GM19035 (cell line): ENCODE measurements at regions not wholly inside any gene's neighbourhood (a gene's known extent, or its start where the extent isn't known, plus 50 kb on each side); places are given as distances from the start of the nearest gene placed in this dataset.

Experiments
- ATAC-seq: cut with Tn5 transposase; IDR thresholded peaks from one replicate; pipeline ENCODE4 v1.9.1; 2021; ENCODE audit not compliant: unreplicated experiment

DNA sequence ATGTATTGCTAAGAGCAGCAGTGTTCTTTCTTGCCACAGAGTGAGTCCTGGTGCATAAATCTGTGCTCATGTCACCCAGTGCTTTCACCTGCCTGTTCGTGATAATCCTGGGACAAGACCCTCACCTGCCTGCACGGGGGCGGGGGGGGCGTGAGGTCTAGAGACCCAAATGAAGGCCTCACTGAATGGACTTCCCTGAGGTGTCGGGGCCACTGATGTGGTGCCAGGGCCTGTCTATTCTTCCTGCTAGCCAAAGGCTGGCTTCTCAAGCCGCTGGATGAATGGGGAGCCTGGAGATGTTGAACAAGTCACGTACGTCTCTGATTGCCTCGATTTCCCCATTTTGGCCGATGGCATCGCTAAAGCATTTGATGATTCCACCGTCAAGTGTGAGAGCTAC, 118.8 kb upstream of the IRF2BP2 start:
- no peak for ATAC-seq

DNA sequence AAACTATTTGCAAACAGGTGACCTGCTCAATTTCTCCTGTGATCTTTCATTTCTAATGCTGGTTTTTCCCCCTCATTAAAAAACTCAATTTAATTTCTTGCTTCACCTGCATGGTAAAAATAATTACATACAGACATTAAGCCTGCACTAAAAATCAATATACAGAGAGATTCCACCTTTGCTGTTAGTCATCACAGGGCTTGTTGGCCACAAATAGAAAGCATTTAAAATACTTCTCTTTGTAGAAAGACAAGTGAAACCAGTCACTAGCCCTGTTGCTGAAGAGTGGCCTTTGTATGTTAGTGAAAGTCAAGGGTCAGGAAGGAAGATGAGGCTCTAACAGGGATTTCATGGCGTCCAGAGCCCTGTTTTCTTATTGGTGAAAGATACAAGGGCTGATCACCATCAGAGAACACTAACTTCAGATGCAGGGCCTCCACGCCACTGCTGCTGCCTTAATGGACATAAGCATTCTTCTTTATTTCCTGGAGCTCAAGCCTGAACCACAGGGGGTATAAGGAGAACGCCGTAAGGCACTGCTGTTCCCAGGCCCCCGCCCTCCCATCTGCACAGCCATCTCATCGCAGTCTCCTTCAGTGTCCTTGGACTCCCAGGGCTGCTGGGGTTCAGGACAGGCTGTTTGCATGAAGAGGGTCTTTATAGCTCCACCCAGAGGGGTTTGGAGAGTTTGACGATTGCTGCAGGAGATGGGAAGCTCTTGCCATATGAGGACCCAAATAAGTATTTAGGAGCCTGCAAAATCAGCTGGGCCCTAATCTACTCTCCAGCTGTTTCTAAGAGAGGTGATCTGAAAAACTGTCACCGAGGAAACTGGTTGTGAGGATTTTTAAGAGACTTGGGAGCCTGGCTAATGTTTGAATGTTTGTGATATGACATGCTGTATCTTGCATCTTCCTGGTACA, 117.3 kb upstream of the IRF2BP2 start:
- no peak for ATAC-seq

DNA sequence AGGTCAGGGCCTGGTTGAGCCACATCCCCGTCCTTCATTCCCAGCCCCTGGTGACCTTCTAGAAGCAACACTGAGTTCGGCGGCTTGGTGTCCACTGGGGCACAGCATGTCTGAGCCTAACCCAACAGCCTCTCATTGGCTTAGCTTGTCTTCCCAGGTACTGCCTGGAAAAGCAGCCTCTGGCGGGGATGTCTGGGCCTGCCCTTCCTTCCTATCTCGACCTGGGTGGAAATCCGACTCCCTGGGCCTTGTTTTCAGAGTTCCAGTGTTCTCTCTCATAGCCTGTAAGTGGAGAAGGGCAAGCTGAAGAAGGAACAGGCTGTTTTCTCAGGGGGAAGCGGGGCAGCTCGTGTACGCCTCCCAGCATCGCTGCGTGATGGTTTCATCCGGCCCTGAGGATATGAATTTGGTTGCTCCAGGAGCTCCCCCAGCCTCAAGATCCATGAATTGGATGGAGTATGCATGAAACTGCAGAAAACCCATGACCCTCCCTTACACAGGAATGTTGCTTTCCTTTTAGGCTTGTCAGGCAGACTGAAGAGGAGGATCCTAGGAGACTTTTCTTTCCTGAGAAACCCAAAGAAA, 116.5 kb upstream of the IRF2BP2 start:
- ATAC-seq: no peak

DNA sequence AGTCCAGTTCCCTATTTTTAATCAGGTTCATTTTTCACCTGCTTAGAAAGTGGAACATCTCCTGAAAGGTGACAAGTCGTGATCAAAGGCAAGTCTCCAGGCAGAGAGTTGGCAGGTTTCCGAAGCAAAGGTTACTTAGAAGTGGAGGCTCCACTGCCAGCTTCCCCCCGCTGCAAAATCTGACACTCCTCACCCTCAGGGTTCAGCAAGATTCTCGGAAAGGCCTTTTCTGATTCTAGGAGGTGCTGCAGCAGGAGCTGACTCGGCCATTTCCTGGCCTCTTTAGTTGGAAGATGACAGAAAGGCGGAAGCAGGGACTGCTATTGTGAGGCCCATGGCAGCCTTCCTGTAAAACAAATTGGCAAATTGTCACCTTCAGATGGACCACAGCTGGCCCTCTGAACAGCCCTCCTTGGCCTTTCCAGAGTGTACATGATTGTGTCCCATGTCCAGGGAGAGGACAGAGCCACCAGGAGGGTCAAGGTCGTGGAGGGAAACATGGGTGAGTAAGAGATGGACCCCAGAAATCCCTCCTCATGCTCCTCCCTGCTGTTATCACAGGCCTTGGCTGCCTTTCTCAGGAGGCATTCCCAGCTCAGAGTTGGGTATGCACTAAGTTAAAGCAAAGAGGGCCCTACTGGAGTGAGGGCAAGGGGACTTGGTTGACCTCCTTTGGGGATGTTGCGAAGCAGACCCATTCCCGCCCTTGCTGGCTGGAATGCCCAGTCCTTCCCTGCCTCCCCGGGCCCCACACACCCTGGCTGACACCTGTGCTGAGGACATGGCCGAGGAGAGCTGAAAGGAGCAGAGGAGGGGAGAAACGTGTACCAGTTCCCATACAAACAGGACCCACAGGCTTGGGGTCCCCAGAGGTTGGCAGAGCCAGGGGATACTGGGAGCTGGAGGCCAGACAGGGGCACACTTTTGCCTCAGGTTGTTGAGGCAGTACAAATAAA, 115.5 kb upstream of the IRF2BP2 start:
- no peak for ATAC-seq

DNA sequence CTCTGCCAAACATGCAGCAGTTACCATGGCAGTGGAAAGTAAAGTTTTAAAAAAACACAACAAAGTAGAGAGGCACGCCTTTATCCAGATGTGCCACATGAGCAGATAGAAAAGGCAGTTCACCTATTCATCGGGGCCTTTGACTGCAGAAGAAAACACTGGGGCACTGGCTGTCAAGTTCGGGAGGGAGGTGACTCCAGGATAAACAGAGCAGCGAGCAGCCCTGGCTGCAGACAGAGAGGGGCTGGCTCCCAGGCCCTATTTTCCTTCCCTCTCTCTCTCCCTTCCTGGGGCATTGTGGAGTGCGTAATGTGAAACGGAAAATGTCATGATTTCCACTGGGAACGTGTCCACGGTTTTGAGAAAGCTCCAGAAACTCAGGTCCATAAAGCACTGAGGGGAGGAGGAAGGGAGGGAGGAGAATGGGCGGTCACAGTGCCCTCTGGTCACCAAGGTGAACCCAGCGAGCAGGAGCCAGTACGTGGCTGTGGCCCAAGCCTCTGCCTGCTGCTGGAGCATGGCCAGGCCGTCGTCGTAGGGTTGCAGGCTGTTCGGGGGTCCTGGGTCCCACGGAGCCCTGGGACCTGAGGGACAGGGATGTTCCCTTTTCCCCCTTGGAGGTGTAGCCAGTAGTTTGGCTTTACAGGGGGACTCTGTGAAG, 114.7 kb upstream of the IRF2BP2 start:
- ATAC-seq: peak; percentile 8

DNA sequence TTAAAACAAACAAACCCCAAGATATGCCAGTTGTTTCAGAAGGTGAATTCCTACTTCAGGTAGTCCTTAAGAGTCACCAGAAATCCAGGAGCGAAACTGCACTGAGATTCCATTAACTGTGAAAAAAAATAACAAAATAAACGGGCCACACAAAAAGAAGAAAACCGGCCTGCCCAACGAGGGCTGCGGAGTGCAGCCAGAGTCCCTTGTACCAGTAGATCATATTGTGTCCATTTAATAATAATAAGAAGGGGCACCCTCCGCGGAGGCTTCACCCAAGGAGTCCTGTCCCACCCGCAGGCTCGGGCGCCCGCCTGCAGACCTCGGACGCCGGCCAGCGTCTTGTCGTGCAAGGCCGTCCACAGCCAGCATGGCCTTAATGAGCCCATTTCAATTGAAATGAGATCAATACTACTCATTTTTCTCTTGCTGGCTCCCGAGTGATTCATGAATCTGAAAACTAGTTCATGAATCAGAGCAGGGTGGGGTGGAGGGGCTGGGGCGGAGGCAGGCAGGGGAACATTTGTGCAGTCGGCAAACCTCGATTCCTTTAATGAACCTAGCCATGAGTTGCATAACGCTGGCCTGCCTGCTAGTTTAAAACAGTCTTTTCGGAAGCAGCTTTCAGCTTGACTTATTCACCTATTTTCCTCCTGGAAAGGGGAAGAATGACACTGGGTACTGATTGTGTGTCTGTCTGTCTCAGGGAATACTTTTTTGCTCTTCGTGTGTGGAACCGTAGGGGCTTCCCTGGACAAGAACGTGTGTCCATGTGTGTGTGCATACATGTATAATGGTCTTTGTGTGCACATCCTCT, 113.1 kb upstream of the IRF2BP2 start:
- no peak for ATAC-seq

DNA sequence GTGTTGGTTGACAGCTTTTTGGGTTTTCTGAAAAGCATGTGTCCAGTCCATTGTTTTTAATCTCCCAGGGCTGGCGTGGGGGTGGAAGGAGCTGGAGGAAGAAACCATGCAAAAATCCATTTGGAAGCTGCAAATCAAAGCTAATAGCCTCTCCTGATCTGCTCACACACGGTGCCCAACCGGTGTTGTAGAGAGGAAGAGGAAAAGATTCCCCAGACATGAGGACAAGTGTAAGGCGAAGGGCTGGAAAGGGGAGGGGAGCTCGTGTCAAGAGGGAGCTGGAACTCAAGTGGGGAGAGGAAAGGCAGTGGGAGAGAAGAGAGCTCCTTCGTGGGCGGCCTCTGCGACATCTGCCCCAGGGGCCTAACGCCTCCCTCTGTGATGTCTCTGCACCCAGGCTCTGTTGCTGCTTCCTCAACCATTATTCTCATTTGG, 112.3 kb upstream of the IRF2BP2 start:
- ATAC-seq: no peak

DNA sequence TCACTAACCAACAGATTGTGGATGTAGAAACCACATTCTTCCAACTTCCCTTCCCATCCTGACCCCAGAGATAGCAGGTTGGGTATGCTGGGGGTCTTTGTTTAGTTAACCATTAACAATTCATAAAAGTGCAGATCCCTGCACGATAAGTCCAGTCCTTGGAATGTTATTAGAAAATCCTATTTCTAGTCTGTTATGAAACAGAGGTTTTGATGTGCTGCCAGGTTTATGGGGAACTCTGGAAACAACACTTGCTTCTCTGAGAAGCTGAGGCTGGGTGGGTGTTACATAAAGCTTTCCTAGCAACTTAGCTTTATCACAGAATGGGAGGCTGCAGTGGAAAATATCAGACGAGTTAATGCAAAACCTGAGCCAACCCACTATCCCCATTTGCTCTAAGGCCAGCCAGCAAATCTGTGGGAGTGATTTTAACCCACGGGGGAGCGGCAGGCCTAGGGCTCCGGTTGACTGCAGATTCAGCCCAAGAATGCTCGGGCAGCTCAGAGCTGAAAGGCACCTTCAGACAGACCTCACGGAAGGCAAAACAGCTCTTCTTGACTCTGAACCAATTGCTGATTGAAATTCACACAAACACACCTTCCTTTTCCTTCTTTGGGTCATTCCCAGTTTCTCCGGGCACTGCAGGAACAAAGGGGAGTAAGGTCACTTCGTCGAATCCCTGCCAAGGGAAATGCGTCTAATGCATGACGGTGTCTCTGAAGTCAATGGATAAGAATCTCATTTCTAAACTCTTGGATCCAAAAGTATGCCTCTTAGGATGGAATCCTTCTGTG, 111.7 kb upstream of the IRF2BP2 start:
- ATAC-seq: no peak

DNA sequence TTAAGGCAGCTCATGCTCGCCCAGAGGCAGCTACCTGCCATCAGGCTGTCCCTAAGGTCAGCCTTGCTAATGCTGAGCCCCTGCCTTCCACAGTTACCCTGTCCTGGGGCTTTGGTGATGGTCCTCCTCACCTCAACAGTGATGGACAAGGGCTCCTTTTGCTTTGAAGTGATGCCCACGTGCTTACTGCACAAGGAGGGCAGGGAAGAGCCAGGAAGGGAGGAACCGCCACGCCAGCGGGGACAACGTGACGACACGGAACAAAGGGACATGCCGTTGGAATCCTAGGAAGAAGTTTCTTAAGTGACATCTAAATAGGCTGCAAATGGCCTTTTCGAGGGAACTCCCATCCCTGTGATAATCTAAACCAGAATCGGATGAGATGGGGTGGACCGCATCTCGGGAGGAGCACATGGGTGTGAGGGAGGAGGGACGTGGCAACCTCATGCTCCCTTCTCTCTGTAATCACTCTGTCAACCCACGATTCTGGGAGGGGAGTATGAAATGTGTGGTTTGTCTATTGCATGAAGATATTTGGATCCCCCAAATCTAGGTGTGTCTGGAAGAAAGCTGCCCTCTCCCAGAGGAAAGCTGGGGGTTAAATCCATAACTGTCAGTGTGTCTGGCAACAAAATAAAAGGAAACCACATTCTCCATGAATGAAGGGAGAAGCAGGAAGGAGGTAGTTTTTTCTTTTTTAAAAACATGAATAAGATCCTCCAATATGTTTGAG, 110.9 kb upstream of the IRF2BP2 start:
- ATAC-seq: no peak

DNA sequence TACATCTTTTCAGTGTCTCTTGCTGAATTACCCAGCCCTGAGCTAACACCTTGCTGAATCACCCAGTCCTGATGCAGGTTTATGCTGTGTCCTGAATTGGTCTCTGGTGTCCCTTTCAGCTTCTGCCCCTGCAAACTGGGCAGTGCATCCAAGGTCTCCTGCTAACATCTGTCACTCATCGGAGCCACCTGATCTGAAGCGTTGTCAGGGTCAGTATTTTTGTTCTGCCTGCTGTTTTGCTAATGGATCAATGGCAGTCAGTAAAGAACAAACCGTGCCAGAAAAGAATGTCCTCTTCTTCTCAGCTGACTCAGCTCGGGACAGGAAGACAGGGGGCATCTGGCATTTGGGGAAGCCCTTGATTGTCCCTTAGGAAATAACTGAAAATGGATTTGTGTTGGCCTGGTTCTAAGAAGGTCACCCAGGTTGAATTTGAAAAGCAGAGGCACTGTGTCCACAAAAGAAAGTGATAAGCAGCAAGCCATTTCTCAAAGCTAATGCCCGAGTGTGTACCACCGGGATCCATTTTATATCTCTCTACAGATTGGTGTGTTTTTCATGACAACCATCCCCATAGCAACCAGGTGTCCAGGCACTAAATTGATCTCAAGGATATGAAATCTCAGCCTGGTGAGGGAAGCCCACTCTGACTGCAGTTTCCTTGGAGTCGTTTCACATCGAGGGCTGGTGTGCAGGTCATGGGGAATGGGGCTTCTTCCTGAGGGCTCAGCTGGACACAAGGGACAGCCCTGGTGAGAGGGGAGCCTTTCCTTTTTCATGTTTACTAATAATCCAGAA, 109.7 kb upstream of the IRF2BP2 start:
- ATAC-seq: no peak

DNA sequence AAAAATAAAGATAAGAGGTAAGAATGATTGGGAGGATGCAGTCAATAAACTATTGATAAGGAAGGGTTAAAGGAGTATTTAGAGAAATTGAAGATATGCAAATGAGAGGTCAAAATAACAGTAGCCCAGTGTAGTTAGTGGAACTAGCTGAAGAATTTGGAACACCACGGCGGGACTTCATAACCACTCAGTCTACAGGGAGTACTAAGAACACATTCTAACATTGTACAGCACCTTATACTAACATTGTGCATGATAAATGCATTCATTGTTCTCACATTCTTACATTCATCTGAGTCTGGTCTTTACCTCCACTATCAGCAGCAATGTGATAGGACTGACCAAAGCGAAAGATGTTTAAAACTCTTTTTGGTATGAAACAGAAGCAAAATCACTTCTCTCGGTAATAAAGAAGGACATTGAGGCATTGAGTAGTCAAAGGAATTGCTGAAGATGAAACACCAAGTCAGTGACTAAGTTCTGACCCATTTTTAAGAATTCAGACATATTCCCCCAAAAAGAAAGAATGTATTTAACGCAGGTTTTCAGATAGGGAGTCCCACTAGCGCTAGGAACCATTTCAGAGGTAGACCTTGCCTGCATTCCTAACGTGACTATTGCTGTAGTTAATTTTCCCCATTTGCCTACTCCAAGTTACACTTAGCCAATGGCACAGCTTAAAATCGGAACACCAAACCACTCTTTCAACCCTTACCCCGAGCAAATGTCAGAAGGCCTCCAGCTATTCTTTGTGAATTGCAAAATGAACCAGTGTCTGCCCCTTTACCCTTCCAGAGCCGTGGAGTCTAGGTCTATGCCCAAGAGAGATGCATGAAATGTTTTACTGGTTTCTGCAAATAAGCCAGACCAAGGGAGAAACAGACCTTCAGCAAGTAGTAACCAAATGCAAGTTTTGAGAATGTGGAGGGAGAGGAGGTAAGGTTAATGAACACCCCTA, 108.8 kb upstream of the IRF2BP2 start:
- ATAC-seq: no peak

DNA sequence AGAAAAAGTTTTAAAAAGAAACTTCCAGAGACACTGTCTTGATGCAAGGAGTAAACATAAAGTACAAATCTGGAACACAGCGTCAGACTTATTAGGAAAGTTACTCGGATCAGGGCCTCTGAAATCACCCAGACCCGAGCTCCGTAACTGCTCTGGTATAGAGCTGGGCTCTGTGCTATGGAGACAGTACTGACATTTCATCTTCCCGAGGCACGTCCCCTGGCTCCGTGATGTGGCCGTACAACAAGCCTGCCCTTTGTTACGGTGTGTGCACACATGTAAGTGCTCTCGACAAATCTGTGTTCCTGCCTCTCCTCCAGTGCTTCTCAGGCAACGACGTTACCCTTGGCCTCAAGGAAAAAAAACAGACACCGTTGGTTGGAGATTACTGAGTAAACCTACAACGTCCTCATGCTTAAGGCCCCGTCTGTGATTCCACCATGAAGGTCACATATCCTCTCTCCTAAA, 107.0 kb upstream of the IRF2BP2 start:
- ATAC-seq: no peak

DNA sequence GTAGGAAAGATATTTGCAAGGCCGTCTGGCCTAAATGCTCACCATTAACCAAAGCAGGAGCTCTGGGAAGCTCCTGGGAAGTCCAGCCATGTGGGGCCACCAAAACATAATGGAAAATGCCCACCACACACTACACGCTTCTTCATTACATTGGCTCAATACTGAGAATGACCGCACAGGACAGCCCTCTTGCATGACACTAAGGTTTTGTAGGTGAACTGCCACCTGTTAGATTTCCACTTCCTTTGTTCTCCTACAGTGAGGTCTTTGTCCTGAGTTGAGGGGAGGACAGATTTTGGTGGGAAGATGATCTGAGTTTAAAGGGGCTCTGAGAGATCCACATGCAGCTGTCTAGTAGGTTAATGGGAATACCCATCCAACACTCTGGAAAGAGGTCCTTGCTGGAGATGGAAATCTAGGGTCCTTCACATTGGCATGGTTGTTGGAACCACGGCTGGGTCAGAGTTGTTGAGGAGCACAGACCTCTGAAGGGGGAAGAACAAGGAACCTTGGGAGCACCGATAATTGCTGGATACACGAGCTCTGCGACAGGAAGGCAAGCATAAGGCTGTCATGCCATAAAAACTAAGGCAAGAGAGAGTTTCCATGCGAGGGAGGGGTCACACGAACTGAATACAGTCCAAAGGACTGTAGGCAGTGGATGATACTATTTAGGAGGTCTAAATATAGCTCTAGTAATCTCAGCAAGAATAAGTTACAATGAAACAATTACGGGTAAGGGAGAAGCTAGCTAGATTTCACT, 105.5 kb upstream of the IRF2BP2 start:
- no peak for ATAC-seq

DNA sequence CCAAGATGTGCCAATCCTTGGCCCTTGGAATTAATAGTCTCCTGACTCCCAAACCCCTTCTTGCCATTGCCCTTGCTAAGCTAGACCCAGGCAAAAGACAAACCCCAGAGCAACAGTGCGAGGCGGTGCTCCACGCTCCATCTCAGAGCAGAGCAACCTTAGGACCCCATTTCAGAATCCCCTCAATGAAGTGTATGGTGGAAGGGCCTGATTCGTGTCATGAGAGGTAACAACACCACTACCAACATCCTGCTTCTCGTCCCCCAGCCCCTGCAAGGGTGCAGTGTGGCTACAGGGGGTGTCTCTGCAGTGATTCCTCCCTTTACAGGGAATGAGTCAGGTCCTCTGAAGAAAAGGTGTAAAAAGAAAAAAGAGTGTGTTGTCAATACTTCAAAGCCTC, 103.9 kb upstream of the IRF2BP2 start:
- no peak for ATAC-seq

DNA sequence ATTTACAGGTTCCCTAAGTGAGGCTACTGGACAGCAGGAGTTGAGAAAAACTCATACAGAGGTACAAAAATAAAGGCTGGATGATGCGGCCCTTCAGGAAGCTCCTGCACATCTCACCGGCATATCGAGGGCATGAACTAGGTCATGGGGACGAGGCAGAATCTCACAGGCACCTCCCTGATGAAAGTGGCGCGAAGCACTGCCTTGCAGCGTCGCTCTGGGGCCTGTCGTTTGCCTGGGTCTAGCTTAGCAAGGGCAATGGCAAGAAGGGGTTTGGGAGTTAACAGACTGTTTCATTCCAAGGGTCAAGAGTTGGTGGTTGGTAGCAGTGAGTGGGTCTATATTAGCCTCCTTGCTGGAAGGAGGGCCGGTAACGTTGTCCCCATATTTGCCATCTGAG, 103.5 kb upstream of the IRF2BP2 start:
- ATAC-seq: no peak

DNA sequence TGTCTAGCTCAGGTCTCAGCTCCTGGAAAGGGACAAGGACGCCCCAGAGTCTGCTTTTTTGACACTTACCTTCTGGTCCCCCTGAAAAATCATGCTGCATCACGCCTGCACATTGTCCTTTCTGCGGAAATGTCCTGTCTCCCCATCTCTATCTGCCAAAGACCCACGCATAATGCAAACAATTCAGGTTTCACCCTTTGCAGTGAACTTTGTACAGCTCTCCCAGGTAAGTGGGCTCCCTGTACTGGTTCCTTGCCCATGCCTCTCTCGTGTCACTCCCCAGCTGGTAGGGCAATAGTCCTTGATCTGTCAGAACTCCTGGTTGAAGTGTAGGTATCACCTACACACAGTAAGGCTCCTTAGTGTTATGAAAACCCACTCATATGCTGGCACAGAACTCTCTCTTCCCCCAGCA, 102.9 kb upstream of the IRF2BP2 start:
- no peak for ATAC-seq
